Breast epithelium (tissue), 4 donors: ENCODE measurements at regions not wholly inside any gene's neighbourhood (a gene's known extent, or its start where the extent isn't known, plus 50 kb on each side); places are given as distances from the start of the nearest gene placed in this dataset.

ENCODE experiments used
- DNase-seq, 2 donors: peaks; one replicate each; pipeline ENCODE4 v3.0.0-alpha.2; 2019; ENCODE audit warnings: low spot score in 2 of 2
- H3K27ac ChIP-seq, 2 donors: fragments of 200-600 bp; sonication (generic) in 1 of 2; one replicate each; pipeline ENCODE4 v1.5.1; 2016 to 2019; ENCODE audit warnings: mild to moderate bottlenecking in 1 of 2
- H3K27me3 ChIP-seq, 2 donors: fragments of 200-600 bp; sonication (generic) in 1 of 2; one replicate each; pipeline versions ENCODE4 v1.5.1 to v1.6.0; 2017 to 2019; ENCODE audit warnings: control low read depth in 1 of 2, mild to moderate bottlenecking in 1 of 2
- H3K36me3 ChIP-seq: fragments of 200-600 bp; one replicate; pipeline ENCODE4 v1.5.1; 2019
- H3K4me1 ChIP-seq, 2 donors: fragments of 200-600 bp; sonication (generic); one replicate each; pipeline ENCODE4 v1.5.1; 2016 to 2019; ENCODE audit warnings: control low read depth in 1 of 2
- H3K4me3 ChIP-seq, 3 donors: fragments of 200-600 bp; sonication (generic); 1 replicate in 2 of 3; 2 replicates in 1 of 3; pipeline ENCODE4 v1.5.1; 2016 to 2019; ENCODE audit warnings: mild to moderate bottlenecking in 3 of 3, moderate library complexity in 2 of 3
- H3K9me3 ChIP-seq, 2 donors: fragments of 200-600 bp; sonication (generic) in 1 of 2; one replicate each; pipeline ENCODE4 v1.5.1; 2016 to 2019; ENCODE audit warnings: control low read depth in 1 of 2
- CTCF ChIP-seq, 3 donors: fragments of 450-650 bp; IDR thresholded peaks; one replicate each; pipeline ENCODE4 v1.5.1; 2016 to 2017; ENCODE audit warnings: antibody characterized with exemption in 3 of 3, mild to moderate bottlenecking in 3 of 3, moderate library complexity in 3 of 3
- POLR2A ChIP-seq: fragments of 450-650 bp; IDR thresholded peaks from one replicate; pipeline ENCODE4 v1.6.1; 2016; ENCODE audit warnings: antibody characterized with exemption, mild to moderate bottlenecking, moderate library complexity
- POLR2AphosphoS5 ChIP-seq, 3 donors: sonication (generic); formaldehyde crosslinking; IDR thresholded peaks; one replicate each; pipeline ENCODE4 v1.6.1; 2017; ENCODE audit warnings: antibody characterized with exemption in 3 of 3
- intact Hi-C: fragments of 100-400 bp; cut with DNase I; formaldehyde crosslinking; loops from one replicate; pipeline ENCODE4 v1.15.1; 2023; ENCODE audit warnings: low total_unique reads

GRCh38 chr10:44056206-44056605, 328.7 kb downstream of the CXCL12 start:
- no peak overlapping the region for H3K4me3 ChIP-seq
- H3K9me3 ChIP-seq, result no peaks in the 10 kb centered on the region
- DNase-seq, result no peak
- TF ChIP-seq POLR2A (no peak), POLR2AphosphoS5 (IDR thresholded peaks at IDR 0.05) (no peak), CTCF (IDR thresholded peaks at IDR 0.05) (no peak)
- H3K4me1 ChIP-seq, result no peaks in the 10 kb centered on the region
- H3K27ac ChIP-seq, result no peak overlapping the region
- no peaks in the 10 kb centered on the region for H3K27me3 ChIP-seq
- intact Hi-C loops, result no loop called here
- no peaks in the 10 kb centered on the region for H3K36me3 ChIP-seq

- no peaks in the 10 kb centered on the region for H3K9me3 ChIP-seq
- TF ChIP-seq POLR2A (no peak), POLR2AphosphoS5 (IDR thresholded peaks at IDR 0.05) (no peak), CTCF (IDR thresholded peaks at IDR 0.05) (no peak)
- intact Hi-C loops, result no loop called here
- no peak overlapping the region for H3K4me3 ChIP-seq
- no peaks in the 10 kb centered on the region for H3K4me1 ChIP-seq
- no peaks in the 10 kb centered on the region for H3K36me3 ChIP-seq
- no peak overlapping the region for H3K27ac ChIP-seq
- no peaks in the 10 kb centered on the region for H3K27me3 ChIP-seq
- DNase-seq, result no peak
Measured at GRCh38 chr10:44054046-44054445, 330.9 kb downstream of the CXCL12 start.

- intact Hi-C loops, result no loop called here
- TF ChIP-seq POLR2A (no peak), POLR2AphosphoS5 (IDR thresholded peaks at IDR 0.05) (no peak), CTCF (IDR thresholded peaks at IDR 0.05) (no peak)
- H3K4me1 ChIP-seq, result no peaks in the 10 kb centered on the region
Measured at GRCh38 chr10:44053391-44053790, 331.5 kb downstream of the CXCL12 start.

GRCh38 chr10:44051584-44052385, 333.1 kb downstream of the CXCL12 start:
- Histone ChIP-seq H3K4me1 (no peaks in the 10 kb centered on the region), H3K4me3 (no peak overlapping the region), H3K36me3 (no peaks in the 10 kb centered on the region), H3K27me3 (no peaks in the 10 kb centered on the region), H3K27ac (no peak overlapping the region), H3K9me3 (no peaks in the 10 kb centered on the region)
- DNase-seq, result no peak
- intact Hi-C loops, result no loop called here
- TF ChIP-seq CTCF (IDR thresholded peaks at IDR 0.05), result no peak
- no peak for TF ChIP-seq POLR2AphosphoS5 (IDR thresholded peaks at IDR 0.05)
- no peak for TF ChIP-seq POLR2A

More at GRCh38 chr10:44053391-44053790, 331.5 kb downstream of the CXCL12 start:
- no peak overlapping the region for H3K4me3 ChIP-seq
- DNase-seq, result no peak
- no peaks in the 10 kb centered on the region for H3K27me3 ChIP-seq
- no peaks in the 10 kb centered on the region for H3K9me3 ChIP-seq
- H3K27ac ChIP-seq, result no peak overlapping the region
- no peaks in the 10 kb centered on the region for H3K36me3 ChIP-seq

- no peak for TF ChIP-seq POLR2A
- no peak for TF ChIP-seq CTCF (IDR thresholded peaks at IDR 0.05)
- TF ChIP-seq POLR2AphosphoS5 (IDR thresholded peaks at IDR 0.05), result no peak
- no peaks in the 10 kb centered on the region for H3K36me3 ChIP-seq
- no peaks in the 10 kb centered on the region for H3K27me3 ChIP-seq
- H3K27ac ChIP-seq, result no peak overlapping the region
- no peaks in the 10 kb centered on the region for H3K4me1 ChIP-seq
- no peak overlapping the region for H3K4me3 ChIP-seq
- intact Hi-C loops, result no loop called here
- H3K9me3 ChIP-seq, result no peaks in the 10 kb centered on the region
- no peak for DNase-seq
Measured at GRCh38 chr10:44051091-44051490, 333.8 kb downstream of the CXCL12 start.
